Mammary epithelial cell (primary cell): ENCODE measurements at regions not wholly inside any gene's neighbourhood (a gene's known extent, or its start where the extent isn't known, plus 50 kb on each side); places are given as distances from the start of the nearest gene placed in this dataset.

Experiments
- EZH2 ChIP-seq: IDR thresholded peaks from 2 replicates; pipeline ENCODE4 v1.6.1; 2012; ENCODE audit warnings: low read length, inconsistent platforms, borderline replicate concordance
- TF ChIP-seq, protein P1 (sequence below), 2 donors: IDR thresholded peaks in 1 of 2; conservative IDR thresholded peaks in 1 of 2; 2 replicates each; pipeline ENCODE4 v1.5.1; 2011 to 2012; ENCODE audit warnings: inconsistent platforms in 2 of 2, low read length in 2 of 2, mild to moderate bottlenecking in 2 of 2, control low read depth in 1 of 2, low read depth in 1 of 2; ENCODE audit not compliant: insufficient read depth in 1 of 2; ENCODE audit errors: extremely low read depth in 1 of 2

DNA sequence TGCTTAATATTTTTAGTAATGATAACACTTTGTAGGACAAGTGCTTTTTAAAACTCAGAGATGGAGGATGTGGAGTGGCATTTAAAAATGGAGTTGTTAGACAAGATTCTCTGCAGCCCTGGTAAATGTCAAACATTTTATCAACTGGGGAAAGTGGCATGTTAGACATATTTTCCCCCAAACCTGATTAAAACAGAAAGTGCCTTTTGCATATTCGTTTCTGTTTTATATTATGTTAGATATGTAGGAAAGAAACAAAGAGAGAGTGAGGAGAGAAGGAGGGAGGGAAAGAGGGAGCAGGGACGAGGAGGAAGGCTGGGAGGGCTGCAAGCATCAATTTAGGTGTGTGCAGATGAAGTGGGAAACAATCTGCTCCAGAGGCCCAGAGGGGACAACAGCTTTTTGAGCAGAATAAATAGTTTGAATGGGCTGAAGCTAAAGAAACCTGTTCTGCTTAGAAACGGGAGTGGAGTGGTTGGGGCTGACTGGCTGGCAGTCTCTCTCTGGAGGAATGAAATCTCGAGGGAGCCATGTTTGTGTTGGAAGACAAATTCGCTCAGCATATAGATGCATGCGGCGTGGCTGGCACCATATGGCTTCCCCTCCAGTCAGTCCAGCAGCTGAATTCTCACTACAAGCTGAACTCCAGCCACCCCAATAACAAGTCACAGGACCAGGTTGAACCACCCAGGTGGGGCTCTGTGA is 502.2 kb downstream of the AJAP1 start:
- TF ChIP-seq, protein P1, sequence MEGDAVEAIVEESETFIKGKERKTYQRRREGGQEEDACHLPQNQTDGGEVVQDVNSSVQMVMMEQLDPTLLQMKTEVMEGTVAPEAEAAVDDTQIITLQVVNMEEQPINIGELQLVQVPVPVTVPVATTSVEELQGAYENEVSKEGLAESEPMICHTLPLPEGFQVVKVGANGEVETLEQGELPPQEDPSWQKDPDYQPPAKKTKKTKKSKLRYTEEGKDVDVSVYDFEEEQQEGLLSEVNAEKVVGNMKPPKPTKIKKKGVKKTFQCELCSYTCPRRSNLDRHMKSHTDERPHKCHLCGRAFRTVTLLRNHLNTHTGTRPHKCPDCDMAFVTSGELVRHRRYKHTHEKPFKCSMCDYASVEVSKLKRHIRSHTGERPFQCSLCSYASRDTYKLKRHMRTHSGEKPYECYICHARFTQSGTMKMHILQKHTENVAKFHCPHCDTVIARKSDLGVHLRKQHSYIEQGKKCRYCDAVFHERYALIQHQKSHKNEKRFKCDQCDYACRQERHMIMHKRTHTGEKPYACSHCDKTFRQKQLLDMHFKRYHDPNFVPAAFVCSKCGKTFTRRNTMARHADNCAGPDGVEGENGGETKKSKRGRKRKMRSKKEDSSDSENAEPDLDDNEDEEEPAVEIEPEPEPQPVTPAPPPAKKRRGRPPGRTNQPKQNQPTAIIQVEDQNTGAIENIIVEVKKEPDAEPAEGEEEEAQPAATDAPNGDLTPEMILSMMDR (conservative IDR thresholded peaks at IDR 0.05 in 1 of 2, IDR thresholded peaks at IDR 0.05 in 1 of 2; ENCODE audit: extremely low read depth in 1 of 2, insufficient read depth in 1 of 2, low read depth in 1 of 2, low read length in 2 of 2): no peak
- no peak for TF ChIP-seq EZH2
